ENCODE measurements at regions not wholly inside any gene's neighbourhood (a gene's known extent, or its start where the extent isn't known, plus 50 kb on each side); places are given as distances from the start of the nearest gene placed in this dataset.

GRCh38 chr9:82543726-82544125 lies 519.2 kb downstream of the RASEF start:
- TF ChIP-seq CTCF (IDR thresholded peaks at IDR 0.05) (no peak), POLR2A (IDR thresholded peaks at IDR 0.05) (no peak)

Data from transverse colon (tissue), 3 donors.